Neuronal stem cell (in vitro differentiated cells): ENCODE measurements at regions not wholly inside any gene's neighbourhood (a gene's known extent, or its start where the extent isn't known, plus 50 kb on each side); places are given as distances from the start of the nearest gene placed in this dataset.
A peak's percentile ranks its signal among the peaks of the same experiment; 100 is the strongest.

Source experiments
- DNase-seq: peaks from one replicate; pipeline ENCODE4 v3.0.0-alpha.2; 2013; ENCODE audit warnings: low spot score
- H2AFZ ChIP-seq: one replicate; pipeline ENCODE4 v1.6.1; 2013; ENCODE audit warnings: mild to moderate bottlenecking, low read length, inconsistent platforms
- H2AK5ac ChIP-seq: 2 replicates; pipeline ENCODE4 v1.6.1; 2013; ENCODE audit warnings: low read depth, mild to moderate bottlenecking, inconsistent platforms, low read length, moderate library complexity, mixed read lengths
- H2BK120ac ChIP-seq: 2 replicates; pipeline ENCODE4 v1.6.1; 2013; ENCODE audit warnings: low read depth, mild to moderate bottlenecking, inconsistent platforms, low read length, moderate library complexity, mixed read lengths
- H2BK12ac ChIP-seq: one replicate; pipeline ENCODE4 v1.6.1; 2013; ENCODE audit warnings: low read length, inconsistent platforms
- H2BK15ac ChIP-seq: 2 replicates; pipeline ENCODE4 v1.6.1; 2013; ENCODE audit warnings: mild to moderate bottlenecking, low read length, inconsistent platforms, mixed read lengths
- H2BK5ac ChIP-seq: one replicate; pipeline ENCODE4 v1.6.1; 2013; ENCODE audit warnings: inconsistent platforms, mild to moderate bottlenecking, low read length, moderate library complexity
- H3K14ac ChIP-seq: one replicate; pipeline ENCODE4 v1.6.1; 2013; ENCODE audit warnings: low read length, inconsistent platforms
- H3K18ac ChIP-seq: 2 replicates; pipeline ENCODE4 v1.6.1; 2013; ENCODE audit warnings: low read length, inconsistent platforms
- H3K23ac ChIP-seq: 2 replicates; pipeline ENCODE4 v1.6.1; 2013; ENCODE audit warnings: low read depth, mild to moderate bottlenecking, mixed read lengths, low read length, inconsistent platforms; ENCODE audit not compliant: poor library complexity
- H3K27ac ChIP-seq: replicated peaks from 3 replicates; pipeline ENCODE4 v1.5.1; 2013; ENCODE audit warnings: low read length, inconsistent platforms
- H3K27me3 ChIP-seq, 3 experiments: 2 replicates each; pipeline ENCODE4 v1.6.1; 2013; ENCODE audit warnings: low read length in 3 of 3, mild to moderate bottlenecking in 2 of 3, inconsistent platforms in 1 of 3, low read depth in 1 of 3, mixed read lengths in 1 of 3, moderate library complexity in 1 of 3; ENCODE audit not compliant: control insufficient read depth in 3 of 3, insufficient read depth in 3 of 3
- H3K36me3 ChIP-seq, 2 donors: replicated peaks in 1 of 2; 2 replicates each; pipeline ENCODE4 v1.6.1; 2013; ENCODE audit warnings: low read length in 2 of 2; ENCODE audit not compliant: control insufficient read depth in 2 of 2, insufficient read depth in 2 of 2
- H3K4ac ChIP-seq: 2 replicates; pipeline ENCODE4 v1.6.1; 2013; ENCODE audit warnings: inconsistent platforms, mild to moderate bottlenecking, low read length, moderate library complexity
- H3K4me1 ChIP-seq, 2 donors: 1 replicate in 1 of 2; 2 replicates in 1 of 2; pipeline ENCODE4 v1.6.1; 2013; ENCODE audit warnings: low read length in 2 of 2, low read depth in 1 of 2; ENCODE audit not compliant: control insufficient read depth in 2 of 2, insufficient read depth in 1 of 2
- H3K4me2 ChIP-seq: one replicate; pipeline ENCODE4 v1.6.1; 2013; ENCODE audit warnings: mild to moderate bottlenecking, low read length, inconsistent platforms; ENCODE audit not compliant: insufficient read depth, poor library complexity, severe bottlenecking
- H3K4me3 ChIP-seq, 2 donors: 2 replicates each; pipeline ENCODE4 v1.5.1; 2013; ENCODE audit warnings: low read length in 2 of 2, mild to moderate bottlenecking in 2 of 2, inconsistent platforms in 1 of 2, moderate library complexity in 1 of 2
- H3K79me1 ChIP-seq: one replicate; pipeline ENCODE4 v1.6.1; 2013; ENCODE audit warnings: low read depth, mild to moderate bottlenecking, inconsistent platforms, low read length, moderate library complexity
- H3K9ac ChIP-seq: one replicate; pipeline ENCODE4 v1.6.1; 2013; ENCODE audit warnings: mild to moderate bottlenecking, low read depth, low read length, inconsistent platforms; ENCODE audit not compliant: poor library complexity
- H3K9me3 ChIP-seq, 2 donors: replicated peaks in 1 of 2; 2 replicates each; pipeline versions ENCODE3 to v1.6.1; 2013; ENCODE audit warnings: low read length in 2 of 2, mild to moderate bottlenecking in 2 of 2, inconsistent platforms in 1 of 2, low read depth in 1 of 2, mixed read lengths in 1 of 2, moderate library complexity in 1 of 2; ENCODE audit not compliant: control insufficient read depth in 2 of 2, insufficient read depth in 1 of 2
- H4K8ac ChIP-seq: one replicate; pipeline ENCODE4 v1.6.1; 2013; ENCODE audit warnings: low read depth, mild to moderate bottlenecking, inconsistent platforms, low read length, moderate library complexity
- H4K91ac ChIP-seq: one replicate; pipeline ENCODE4 v1.6.1; 2013; ENCODE audit warnings: low read length, low read depth, mild to moderate bottlenecking, inconsistent platforms; ENCODE audit not compliant: poor library complexity
- WGBS, 2 donors: extraction: QIAGEN DNeasy Blood & Tissue Kit; methylation state at CpG; one replicate each; pipeline ENCODE4 v1.1.7; 2013; ENCODE audit warnings: missing lambda C conversion rate in 2 of 2, mixed read lengths in 1 of 2; ENCODE audit not compliant: insufficient read length in 2 of 2, insufficient replicate concordance in 1 of 2; ENCODE audit errors: extremely low coverage in 2 of 2; 5-methylcytosine and 5-hydroxymethylcytosine counted together

GRCh38 chr13:70732611-70733010 is 624.4 kb upstream of the KLHL1 start:
- no peak overlapping the region for H4K91ac ChIP-seq
- no peak overlapping the region for H3K27ac ChIP-seq
- no peaks in the 10 kb centered on the region for H3K9me3 ChIP-seq
- H3K36me3 ChIP-seq: no peaks in the 10 kb centered on the region
- H3K23ac ChIP-seq: no peak overlapping the region
- no peak overlapping the region for H2BK15ac ChIP-seq
- H2AFZ ChIP-seq: peak overlapping the region; percentile 41
- H4K8ac ChIP-seq: no peak overlapping the region
- H3K18ac ChIP-seq: no peak overlapping the region
- no peak overlapping the region for H3K14ac ChIP-seq
- H3K4me3 ChIP-seq: no peak overlapping the region
- DNase-seq: no peak
- H3K9ac ChIP-seq: no peak overlapping the region
- no peaks in the 10 kb centered on the region for H3K4me1 ChIP-seq
- H2BK12ac ChIP-seq: no peak overlapping the region
- no peak overlapping the region for H3K4me2 ChIP-seq
- no peaks in the 10 kb centered on the region for H3K79me1 ChIP-seq
- no peak overlapping the region for H3K4ac ChIP-seq
- H3K27me3 ChIP-seq: no peaks in the 10 kb centered on the region
- no peak overlapping the region for H2BK120ac ChIP-seq
- no CpG with 5 or more reads among the region's 2 CpGs for WGBS, 2 donors
- no peak overlapping the region for H2BK5ac ChIP-seq
- no peak overlapping the region for H2AK5ac ChIP-seq

GRCh38 chr13:70729369-70729768 is 621.1 kb upstream of the KLHL1 start:
- no CpG with 5 or more reads among the region's 2 CpGs for WGBS, 2 donors
- no peaks in the 10 kb centered on the region for H3K79me1 ChIP-seq
- no peak overlapping the region for H3K18ac ChIP-seq
- no peak overlapping the region for H3K27ac ChIP-seq
- H2AFZ ChIP-seq: no peak overlapping the region
- no peak overlapping the region for H2BK15ac ChIP-seq
- H2BK120ac ChIP-seq: no peak overlapping the region
- no peak overlapping the region for H3K14ac ChIP-seq
- no peak overlapping the region for H2AK5ac ChIP-seq
- H2BK12ac ChIP-seq: no peak overlapping the region
- H3K9ac ChIP-seq: no peak overlapping the region
- H4K8ac ChIP-seq: no peak overlapping the region
- H3K4me2 ChIP-seq: no peak overlapping the region
- H3K4me1 ChIP-seq: no peaks in the 10 kb centered on the region
- H3K27me3 ChIP-seq: no peaks in the 10 kb centered on the region
- H3K23ac ChIP-seq: no peak overlapping the region
- no peak overlapping the region for H3K4me3 ChIP-seq
- no peaks in the 10 kb centered on the region for H3K9me3 ChIP-seq
- H4K91ac ChIP-seq: no peak overlapping the region
- H2BK5ac ChIP-seq: no peak overlapping the region
- no peaks in the 10 kb centered on the region for H3K36me3 ChIP-seq
- no peak for DNase-seq
- no peak overlapping the region for H3K4ac ChIP-seq

- no peak overlapping the region for H3K23ac ChIP-seq
- no peaks in the 10 kb centered on the region for H3K27me3 ChIP-seq
- no peak overlapping the region for H2AK5ac ChIP-seq
- H3K14ac ChIP-seq: no peak overlapping the region
- DNase-seq: no peak
- H3K36me3 ChIP-seq: no peaks in the 10 kb centered on the region
- no peak overlapping the region for H2AFZ ChIP-seq
- no peaks in the 10 kb centered on the region for H3K79me1 ChIP-seq
- no peak overlapping the region for H3K4ac ChIP-seq
- H3K9ac ChIP-seq: no peak overlapping the region
- no peaks in the 10 kb centered on the region for H3K9me3 ChIP-seq
- no peak overlapping the region for H4K91ac ChIP-seq
- no peak overlapping the region for H3K4me2 ChIP-seq
- H3K27ac ChIP-seq: no peak overlapping the region
- no peak overlapping the region for H2BK15ac ChIP-seq
- H2BK5ac ChIP-seq: no peak overlapping the region
- no peak overlapping the region for H3K4me3 ChIP-seq
- no peak overlapping the region for H4K8ac ChIP-seq
- H2BK120ac ChIP-seq: no peak overlapping the region
- H3K4me1 ChIP-seq: no peaks in the 10 kb centered on the region
- no peak overlapping the region for H2BK12ac ChIP-seq
- H3K18ac ChIP-seq: no peak overlapping the region
- WGBS, 2 donors: no CpG with 5 or more reads among the region's 1 CpG
Observed at GRCh38 chr13:70723732-70724131, 615.5 kb upstream of the KLHL1 start.

GRCh38 chr13:70720386-70720785 is 612.1 kb upstream of the KLHL1 start:
- H3K18ac ChIP-seq: no peak overlapping the region
- no peak overlapping the region for H2AK5ac ChIP-seq
- H3K36me3 ChIP-seq: no peaks in the 10 kb centered on the region
- WGBS, 2 donors: no CpG with 5 or more reads among the region's 1 CpG
- H3K79me1 ChIP-seq: no peaks in the 10 kb centered on the region
- H4K91ac ChIP-seq: no peak overlapping the region
- no peak for DNase-seq
- H4K8ac ChIP-seq: no peak overlapping the region
- H3K4ac ChIP-seq: no peak overlapping the region
- H3K23ac ChIP-seq: no peak overlapping the region
- no peak overlapping the region for H2BK120ac ChIP-seq
- no peak overlapping the region for H3K27ac ChIP-seq
- no peaks in the 10 kb centered on the region for H3K27me3 ChIP-seq
- no peak overlapping the region for H2BK5ac ChIP-seq
- H3K4me3 ChIP-seq: no peak overlapping the region
- no peaks in the 10 kb centered on the region for H3K9me3 ChIP-seq
- no peak overlapping the region for H3K9ac ChIP-seq
- H2BK12ac ChIP-seq: no peak overlapping the region
- H3K14ac ChIP-seq: no peak overlapping the region
- no peak overlapping the region for H3K4me2 ChIP-seq
- no peak overlapping the region for H2AFZ ChIP-seq
- H2BK15ac ChIP-seq: no peak overlapping the region
- no peaks in the 10 kb centered on the region for H3K4me1 ChIP-seq
